Fibroblast of skin of right quadriceps (primary cell): ENCODE measurements at regions not wholly inside any gene's neighbourhood (a gene's known extent, or its start where the extent isn't known, plus 50 kb on each side); places are given as distances from the start of the nearest gene placed in this dataset.
"Not testable (repeated sequence)": the region's sequence is repeated elsewhere in the genome, so short reads cannot be mapped to it uniquely, and the experiment has no call there.

ENCODE experiments used
- DNase-seq: peaks from one replicate; pipeline ENCODE4 v3.0.0-alpha.2; 2013

DNA sequence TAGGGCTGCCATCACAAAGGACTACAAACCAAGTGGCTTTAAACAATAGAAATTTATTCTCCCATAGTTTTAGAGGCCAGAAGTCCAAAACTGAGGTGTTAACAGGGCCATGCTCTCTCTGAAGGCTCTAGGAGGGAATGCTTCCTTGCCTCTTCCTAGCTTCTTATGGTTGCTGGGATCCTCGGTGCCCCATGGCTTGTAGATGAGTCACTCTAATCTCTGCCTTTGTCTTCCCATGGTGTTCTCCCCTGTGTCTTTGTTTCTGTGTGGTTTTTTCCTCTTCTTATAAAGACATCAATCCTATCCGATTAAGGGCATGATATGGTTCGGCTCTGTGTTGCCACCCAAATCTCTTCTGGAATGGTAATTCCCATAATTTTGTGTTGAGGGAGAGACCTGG, 178.8 kb upstream of the NREP start:
- no peak for DNase-seq

DNA sequence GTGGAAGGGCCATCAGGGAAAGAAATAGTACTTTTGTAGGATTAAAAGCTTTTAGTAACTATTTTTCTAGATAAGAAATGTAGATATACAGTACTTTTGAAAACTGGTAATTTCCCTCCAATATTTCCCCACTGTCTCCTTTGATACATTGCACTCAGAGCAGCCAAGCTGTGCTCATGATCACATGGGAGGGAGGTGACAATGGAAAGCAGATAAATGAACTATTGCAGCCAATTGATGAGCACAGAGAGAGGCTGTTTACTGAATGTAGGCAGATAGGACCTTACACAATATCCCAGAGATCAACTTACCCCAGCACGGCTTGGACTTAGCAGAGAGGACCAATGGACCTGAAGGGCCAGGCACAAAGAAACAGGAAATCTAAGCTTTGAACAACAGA, 178.0 kb upstream of the NREP start:
- no peak for DNase-seq

DNA sequence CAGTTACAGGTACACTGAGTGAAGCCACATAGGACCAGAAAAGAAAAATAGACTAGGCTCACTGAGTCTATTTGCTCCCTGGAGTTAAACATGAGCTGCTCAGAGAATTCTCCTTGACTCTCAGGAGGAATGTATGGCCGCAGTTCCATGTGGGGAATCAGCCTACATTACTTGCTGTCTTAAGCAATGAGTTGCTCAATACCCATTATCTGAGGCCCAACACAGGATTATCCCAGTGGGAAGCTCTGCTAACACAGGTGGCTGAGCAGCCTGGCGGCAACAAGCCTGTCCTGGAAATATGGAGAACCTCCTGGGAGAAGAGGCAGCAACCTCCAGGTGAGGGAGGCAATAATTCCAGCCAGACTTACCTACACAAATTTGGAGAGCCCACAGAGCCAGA, 177.5 kb upstream of the NREP start:
- no peak for DNase-seq

DNA sequence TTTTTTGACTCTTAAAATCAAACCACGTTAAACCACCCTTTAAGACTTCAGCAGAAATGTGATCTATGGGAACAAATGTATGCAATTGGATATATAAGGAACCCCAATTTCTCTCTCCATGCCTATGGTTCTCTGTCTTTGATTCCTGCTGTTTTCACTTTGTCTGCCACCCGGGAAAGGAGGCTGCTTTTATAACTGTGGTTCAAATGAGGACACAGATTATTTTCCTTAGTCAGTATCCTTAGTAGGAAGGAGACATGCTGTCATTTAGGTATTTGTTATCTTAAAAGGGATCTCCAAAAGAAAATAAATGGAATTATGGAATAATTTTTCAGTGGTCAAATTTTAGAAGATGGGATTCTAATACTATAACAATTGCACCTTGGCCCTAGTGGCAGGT, 176.1 kb upstream of the NREP start:
- DNase-seq, result no peak

DNA sequence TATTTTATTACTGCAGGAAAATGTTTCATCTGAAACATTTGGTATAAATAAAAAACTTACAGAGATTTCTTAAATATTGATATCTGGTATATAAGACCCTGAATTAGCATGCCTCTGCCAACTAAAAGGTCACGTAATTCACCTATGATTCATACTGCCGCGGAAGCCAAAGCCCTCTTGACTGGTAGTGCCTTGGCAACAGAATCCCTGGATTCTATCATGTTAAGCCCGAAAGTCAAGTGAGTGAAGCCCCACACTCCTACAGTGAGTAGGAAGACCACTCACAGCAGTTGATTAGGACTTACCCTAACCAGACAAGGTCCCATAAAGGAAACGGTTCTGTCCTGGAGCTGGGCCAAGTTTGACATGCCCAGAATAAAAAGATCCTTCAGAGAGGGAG, 175.6 kb upstream of the NREP start:
- DNase-seq, result no peak

DNA sequence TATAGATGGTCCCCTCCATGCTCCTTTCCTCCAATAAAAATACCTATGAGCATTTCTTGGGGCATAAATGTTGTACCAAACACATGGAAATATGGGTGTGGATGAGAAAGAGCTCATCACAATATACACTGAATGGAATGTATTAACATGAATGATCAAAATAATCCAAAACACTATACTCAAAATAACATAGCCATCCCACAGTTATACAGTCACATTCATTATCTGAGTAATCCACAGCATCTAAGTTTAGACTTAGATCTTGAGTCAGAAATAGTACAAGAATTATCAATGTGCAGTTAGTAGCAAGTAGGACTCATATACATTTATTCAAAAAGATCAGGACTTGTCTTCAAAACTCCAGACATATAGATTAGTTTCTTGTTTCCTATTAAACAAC, 175.2 kb upstream of the NREP start:
- no peak for DNase-seq

DNA sequence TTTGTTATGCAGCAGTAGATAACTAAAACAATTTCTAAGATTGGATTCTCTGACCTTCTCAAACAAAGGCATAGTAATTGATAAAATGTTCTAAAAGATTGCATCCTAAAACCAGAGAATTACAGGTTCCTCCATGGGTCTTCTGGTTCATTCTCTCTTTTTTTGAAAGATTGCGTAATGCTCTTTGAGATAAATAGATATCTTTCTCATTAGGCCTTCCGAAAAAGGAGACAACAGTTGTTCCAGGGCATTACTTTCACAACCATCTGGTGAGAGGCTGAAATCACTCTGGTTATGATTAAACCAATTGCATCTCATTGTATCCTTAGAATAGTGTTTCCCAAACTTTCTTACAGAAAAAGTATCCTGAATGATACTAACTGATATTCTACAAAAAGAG, 174.7 kb upstream of the NREP start:
- no peak for DNase-seq

DNA sequence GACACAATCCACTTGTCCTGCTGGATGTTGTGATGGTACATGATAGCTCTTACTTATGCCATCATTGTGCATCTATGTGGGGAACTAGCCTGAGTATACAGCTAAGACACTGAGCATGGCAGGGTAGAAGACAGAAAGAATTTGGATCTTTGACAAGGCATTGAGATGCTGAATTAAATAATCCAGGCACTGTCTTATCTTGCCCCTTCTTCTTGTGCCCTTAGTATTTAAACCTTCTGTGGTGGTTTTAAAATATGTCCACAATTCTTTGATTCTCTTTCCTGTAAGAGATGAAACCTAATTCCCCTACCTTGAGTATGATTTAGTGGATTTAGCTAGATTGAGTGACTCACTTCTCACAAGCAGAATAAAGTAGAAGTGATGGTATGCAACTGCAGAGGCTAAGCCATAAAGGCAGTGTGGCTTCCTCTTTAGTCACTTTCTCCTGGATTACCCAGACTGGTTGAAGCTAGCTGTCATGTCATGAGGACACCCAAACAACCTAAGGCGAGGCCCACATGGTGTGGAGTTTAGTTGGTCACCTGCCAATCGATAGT, 174.0 kb upstream of the NREP start:
- peak; percentile 78 for DNase-seq

DNA sequence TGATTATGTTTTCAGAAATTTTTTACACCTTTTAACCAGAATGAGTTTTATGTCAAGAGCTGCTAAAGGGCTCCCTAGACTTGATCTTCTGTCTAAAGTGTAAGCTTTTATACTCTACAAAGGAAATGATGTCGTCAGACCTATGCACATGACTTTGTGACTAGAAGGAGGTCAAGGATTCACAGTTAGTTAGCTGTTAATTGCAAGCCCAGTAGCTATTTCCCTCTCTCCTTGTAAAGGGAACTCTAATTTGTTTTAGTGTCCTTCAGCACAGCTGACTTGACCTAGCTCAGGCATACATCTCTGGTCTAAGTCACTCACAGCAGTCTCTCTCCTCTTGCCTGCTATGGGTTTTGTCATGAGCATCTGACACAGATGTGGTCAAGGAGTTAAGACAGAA, 173.5 kb upstream of the NREP start:
- no peak for DNase-seq

DNA sequence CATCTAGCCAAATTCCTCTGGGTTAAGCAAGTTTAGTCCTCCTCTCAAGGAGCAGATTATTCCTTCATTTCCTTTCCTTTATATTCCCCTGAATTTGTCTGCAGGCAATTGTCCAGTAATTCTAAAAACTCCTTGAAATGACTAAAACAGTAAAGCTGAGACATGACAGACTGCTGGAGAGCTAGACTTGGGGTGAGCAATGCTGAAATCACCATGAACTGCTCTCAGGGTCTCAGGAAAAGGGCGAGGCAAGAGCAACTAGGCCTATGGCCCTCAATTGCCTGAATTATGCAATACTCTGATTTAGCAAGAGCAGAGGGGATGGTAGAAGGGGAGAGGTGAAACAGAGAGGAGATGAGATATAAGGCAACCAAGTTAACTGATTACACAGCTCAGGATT, 172.9 kb upstream of the NREP start:
- DNase-seq, result peak; percentile 93

DNA sequence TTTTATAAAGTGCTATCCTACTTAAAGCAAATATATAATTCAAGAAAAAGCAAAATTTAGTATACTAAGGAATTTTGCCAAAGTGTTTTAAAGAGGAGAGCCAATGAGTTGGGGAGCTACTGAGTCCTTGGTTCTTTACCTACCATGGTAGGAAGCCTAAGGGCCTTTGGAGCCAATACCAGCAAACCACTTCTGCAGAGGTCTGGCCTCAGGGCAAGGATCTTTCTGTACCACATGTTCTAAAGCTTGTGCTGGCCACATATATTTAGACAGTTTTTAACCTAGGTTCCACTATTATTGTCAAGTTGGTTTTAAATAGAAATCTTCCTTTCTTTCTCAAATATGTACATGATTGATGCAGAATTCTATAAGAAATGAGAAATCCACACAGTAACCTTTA, 172.3 kb upstream of the NREP start:
- no peak for DNase-seq

DNA sequence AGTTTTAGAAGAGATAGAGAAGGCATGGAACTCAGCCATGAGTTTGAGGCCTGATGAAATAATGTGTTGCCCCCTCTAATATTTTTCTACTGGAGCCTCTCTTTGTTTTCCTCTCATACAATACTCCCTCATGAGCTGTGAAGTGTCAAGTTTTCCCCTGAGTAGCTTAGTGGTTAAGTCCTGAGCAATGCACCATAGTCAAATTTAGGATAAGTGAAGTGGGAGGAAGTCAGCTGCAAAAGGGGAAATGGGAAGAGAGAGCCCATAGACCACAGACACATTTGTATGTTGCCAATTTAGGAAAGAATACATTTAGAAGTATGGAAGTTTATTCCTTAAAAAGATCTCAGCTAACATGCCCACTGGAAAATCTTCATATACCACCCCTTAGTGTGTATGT, 171.5 kb upstream of the NREP start:
- DNase-seq, result no peak

DNA sequence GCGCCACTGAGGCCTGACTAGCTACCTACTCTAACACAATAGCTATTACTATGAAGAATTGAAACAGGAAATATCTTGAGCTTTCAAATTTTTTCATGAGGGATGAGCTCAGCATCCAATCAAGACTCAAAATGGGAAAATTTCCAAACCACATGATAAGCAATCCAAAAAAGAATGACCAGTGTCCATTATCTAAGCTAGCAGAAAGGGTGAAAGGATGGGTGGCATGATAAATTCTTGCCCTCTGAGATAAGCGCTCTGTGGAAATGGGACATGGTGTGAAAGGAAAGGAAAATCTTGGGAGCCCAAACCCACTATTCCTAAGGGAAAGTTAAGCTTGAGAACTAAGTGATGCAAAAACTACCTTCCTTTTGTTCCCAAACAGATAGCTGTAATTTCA, 170.2 kb upstream of the NREP start:
- DNase-seq, result peak; percentile 52

DNA sequence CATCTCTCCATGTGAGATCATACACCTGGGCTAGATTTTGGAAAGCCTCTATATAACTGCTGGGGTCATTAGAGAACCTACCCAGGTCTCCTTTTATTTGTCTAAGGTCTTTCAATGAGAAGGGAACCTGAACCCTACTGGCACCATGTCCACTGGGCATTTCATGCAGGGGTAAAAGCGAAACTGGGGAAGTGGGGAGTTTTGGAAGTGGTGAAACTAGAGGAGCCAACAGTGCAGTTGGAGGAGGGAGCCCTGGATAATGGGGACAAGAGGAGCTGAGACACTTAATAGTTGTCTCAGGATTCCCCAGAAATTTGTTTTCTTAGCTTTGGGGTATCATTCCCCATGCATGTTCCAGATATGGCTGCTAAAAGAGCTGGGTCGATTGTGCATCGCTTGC, 169.0 kb upstream of the NREP start:
- no peak for DNase-seq

DNA sequence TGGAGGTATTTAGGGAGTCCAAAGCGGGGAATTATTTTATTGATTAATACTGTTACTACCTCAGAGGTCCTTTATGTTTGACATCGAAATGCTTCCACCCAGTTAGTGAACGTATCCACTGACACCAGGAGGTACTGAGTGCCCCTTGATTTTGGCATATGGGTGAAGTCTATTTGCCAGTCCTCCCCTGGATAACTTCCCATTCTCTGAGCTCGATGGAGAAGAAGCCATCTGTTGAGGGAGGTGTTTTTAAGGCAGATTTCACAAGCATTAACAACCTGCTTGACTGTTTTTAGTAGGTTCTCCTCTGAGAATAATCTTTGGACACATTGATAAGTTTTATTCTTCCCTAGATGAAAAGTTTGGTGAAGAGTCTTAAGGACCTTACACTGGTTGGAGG, 165.3 kb upstream of the NREP start:
- no peak for DNase-seq

DNA sequence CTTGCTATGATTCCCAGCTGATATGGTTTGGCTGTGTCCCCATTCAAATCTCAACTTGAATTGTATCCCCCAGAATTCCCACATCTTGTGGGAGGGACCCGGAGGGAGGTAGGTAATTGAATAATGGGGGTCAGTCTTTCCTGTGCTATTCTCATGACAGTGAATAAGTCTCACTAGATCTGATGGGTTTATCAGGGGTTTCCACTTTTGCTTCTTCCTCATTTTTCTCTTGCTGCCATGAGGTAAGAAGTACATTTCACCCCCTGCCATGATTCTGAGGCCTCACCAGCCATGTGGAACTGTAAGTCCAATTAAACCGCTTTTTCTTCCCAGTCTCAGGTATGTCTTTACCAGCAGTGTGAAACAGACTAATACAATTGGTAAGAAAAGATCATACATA, 164.7 kb upstream of the NREP start:
- not testable (repeated sequence) for DNase-seq

DNA sequence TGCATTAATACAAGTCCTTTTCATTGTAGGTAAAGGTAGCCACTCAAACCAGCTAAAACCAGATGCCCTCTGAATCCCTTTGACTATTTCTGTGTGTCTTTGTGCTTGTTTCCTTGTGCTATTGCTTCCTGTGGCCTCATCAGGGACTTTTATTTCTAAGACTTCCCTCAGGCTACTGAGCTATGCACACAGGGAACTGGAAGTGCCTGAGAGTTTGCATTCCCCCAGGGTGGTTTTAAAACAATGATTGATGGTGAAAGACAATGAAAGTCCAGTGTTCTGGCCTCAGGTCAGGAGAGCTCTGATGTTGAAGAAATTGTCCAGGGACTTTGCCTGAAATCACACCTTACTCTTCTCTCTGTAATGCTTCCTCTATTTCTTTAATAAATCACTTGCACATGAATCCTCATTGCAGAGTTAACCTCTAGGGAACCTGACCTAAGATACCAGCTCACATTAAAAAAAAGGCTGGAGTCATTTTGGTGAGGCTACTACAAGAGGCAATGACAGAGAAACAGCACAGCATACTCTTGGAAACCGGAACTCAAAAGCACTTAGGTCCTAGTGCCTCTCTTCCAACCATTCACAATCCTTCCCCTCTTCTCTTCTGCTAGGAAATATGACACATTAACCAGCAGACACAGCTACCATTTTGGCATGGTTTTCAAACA, 158.1 kb upstream of the NREP start:
- DNase-seq, result no peak

DNA sequence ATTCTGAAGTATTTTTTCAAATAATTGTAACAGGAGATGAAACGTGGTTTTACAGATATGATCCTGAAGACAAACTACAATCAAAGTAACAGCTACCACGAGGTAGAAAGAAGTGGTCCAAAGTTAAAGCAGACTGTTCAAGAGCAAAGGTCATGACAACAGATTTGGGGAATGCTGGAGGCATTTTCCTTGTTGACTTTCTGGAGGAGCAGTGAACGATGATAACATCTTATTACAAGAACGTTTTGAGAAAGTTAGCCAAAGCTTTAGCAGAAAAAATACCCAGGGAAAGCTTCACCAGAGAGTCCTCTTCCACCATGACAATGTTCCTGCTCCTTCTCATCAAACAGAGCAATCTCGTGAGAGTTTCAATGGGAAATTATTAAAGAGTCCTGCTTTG, 145.4 kb upstream of the NREP start:
- DNase-seq, result no peak

DNA sequence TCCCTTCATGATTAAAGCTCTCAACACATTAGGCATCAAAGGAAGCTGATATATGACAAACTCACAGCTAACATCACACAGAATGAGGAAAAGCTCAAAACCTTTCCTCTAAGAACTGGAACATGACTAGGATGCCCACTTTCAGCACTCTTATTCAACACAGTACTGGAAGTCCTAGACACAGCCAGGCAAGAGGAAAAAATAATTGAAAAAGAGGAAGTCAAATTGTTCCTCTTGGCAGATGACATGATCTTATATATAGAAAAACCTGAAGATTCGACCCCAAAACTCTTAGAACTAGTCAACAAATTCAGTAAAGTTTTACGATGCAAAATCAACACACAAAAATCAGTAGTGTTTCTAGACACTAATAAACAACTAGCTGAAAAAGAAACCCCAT, 144.3 kb upstream of the NREP start:
- no peak for DNase-seq

DNA sequence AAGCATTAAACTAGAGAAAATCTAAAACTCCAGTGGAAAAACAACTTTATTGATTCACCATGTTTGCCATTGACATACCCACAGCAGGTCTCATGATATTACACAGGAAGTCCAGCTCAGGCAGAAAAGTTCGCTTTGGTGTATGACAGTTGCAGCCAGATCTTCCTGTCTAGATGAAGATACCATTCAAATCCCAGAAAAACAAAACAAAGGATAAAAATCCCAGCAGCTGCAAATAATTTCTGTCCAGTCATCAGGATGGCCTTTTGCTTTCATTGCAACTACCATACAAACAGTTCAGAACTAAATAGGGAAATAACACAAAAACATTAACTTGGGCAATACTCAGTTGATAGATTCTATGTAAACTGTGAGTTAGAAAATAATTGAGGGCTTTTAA, 136.0 kb upstream of the NREP start:
- DNase-seq, result no peak

DNA sequence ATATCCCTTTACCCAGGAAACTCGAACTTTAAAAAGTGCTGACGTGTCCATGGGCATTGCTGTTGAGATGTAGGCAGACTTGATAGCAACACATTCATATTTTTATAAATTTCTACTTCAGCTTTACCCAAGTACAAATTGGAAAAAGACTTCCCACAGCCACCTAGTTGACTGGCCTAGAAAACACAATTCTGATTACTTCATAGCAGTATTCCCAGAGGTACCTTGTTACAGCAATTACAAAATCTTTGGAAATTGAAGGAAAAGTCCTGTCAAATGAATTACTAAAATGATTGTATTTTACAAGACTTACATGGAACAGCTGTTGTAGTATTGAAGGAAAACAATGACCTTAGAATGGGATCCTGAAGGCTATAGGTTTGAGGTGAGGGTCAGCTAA, 130.7 kb upstream of the NREP start:
- DNase-seq, result no peak

DNA sequence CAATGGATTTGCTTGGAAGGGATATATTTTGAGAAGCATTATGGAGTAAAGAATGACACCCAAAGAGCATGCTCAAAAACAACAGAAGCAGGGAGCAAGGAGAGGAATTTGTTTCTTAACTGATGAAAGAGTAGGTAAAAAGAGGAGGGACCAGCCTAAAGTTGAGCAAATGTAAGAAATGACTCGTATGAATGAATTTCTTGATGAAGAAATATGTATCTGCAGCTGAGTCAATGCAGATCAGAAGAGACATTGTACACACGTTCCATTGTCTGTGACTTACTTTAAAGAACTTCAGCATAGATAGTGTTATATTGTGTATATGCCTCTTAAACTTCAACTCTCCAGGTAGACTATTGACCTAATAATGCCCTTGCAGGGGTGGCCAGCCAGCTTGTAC, 112.7 kb upstream of the NREP start:
- DNase-seq, result peak; percentile 66

DNA sequence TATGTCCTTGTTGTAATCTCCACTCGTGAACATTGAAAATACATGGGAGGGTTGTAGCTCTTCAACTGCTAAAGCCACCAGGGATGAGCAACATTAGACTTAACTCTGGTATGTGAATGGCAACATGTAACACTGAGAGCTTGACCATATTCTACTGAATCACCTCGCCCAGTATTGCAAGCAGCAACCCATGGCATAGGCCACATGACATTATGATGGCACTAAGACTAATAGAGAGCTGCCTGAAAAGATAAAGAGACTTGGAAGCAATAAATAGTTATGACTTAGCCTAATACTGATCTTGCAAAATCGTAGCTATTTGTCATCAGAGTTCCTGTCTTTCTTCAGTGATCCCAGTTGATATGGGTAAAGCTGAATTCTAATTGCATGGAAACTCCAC, 108.4 kb upstream of the NREP start:
- DNase-seq, result no peak

DNA sequence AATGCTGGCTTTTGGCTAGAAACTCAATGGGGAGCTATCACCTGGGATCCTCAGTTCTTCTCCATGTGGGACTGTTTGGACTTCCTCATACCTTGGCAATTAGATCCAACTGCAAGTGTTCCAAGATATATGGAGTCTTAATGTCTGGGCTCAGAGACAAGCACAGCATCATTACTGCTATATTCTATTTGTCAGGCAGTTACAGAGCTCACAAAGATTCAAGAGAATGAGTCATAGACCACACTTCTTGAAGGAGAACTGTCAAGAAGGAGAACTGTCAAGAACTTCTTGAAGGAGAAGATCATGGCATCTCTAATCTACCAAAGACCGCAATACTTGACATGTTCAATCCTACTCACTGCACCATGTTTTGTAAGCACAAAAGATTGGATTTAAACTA, 106.8 kb upstream of the NREP start:
- peak; percentile 34 for DNase-seq

DNA sequence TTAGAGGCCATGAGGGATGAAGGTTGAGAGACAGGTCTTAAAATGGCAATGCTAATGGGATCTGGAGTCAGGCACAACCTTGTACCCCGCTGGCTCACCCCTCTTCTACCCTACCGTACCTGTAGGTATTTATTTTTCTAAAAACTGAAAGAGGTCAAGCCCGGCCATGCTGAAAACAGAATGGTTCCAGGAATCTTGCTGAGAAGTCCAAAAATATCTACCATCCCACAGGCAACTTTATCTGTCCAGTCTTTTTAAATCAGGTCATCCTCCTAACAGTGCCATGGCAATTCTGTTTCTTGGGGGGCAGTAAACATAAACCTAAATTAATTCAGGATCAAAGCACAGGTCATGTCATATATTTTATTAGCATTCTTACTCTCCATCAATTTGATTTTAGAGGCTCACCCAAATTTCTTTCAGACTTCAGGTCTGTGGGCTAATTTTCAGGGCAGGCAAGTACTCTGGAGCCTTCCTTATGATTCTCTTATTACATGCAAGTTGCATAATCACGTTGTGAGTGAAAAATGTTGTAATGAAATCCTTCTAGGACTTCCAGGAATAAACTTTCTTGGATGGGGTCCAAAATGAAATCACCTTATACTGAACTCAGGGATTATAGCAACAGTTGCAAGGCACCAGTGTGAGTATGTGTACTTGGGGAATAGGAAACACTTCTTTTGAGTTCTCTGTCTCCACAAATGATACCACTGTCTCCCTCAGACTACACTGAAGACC, 102.7 kb upstream of the NREP start:
- DNase-seq, result peak; percentile 93
